Activated T-cell treated with anti-CD3 and anti-CD28 coated beads, Interleukin-2, amount 50 U/mL, for 72 hours (primary cell): ENCODE measurements at regions not wholly inside any gene's neighbourhood (a gene's known extent, or its start where the extent isn't known, plus 50 kb on each side); places are given as distances from the start of the nearest gene placed in this dataset.
"Not testable (repeated sequence)": the region's sequence is repeated elsewhere in the genome, so short reads cannot be mapped to it uniquely, and the experiment has no call there.

Experiments used
- ATAC-seq, 2 donors: fragments of 150-1000 bp; cut with Tn5 transposase; replicated peaks in 1 of 2; 2 replicates each; pipeline ENCODE4 v1.10.0; 2021; ENCODE audit warnings: moderate library complexity in 2 of 2, mild to moderate bottlenecking in 1 of 2
- DNase-seq, 2 donors: peaks; one replicate each; pipeline ENCODE4 v3.0.0; 2021 to 2022; ENCODE audit warnings: mixed read lengths in 1 of 2
- H3K27ac Mint-ChIP-seq: one replicate; pipeline ENCODE4 v1.8.0; 2022; ENCODE audit warnings: mild to moderate bottlenecking, moderate library complexity, mixed read lengths
- H3K27me3 Mint-ChIP-seq: one replicate; pipeline ENCODE4 v1.8.0; 2022; ENCODE audit warnings: low read depth, mixed read lengths
- H3K36me3 Mint-ChIP-seq, 2 donors: one replicate each; pipeline ENCODE4 v1.8.0; 2022; ENCODE audit warnings: mixed read lengths in 2 of 2, mild to moderate bottlenecking in 1 of 2; ENCODE audit not compliant: insufficient read depth in 2 of 2
- H3K4me1 Mint-ChIP-seq: one replicate; pipeline ENCODE4 v1.8.0; 2022; ENCODE audit warnings: low read depth, mixed read lengths
- H3K4me3 Mint-ChIP-seq, 2 donors: one replicate each; pipeline ENCODE4 v1.8.0; 2022; ENCODE audit warnings: mild to moderate bottlenecking in 2 of 2, mixed read lengths in 2 of 2, moderate library complexity in 2 of 2
- H3K9me3 Mint-ChIP-seq, 2 donors: one replicate each; pipeline ENCODE4 v1.8.0; 2022; ENCODE audit warnings: mixed read lengths in 2 of 2

GRCh38 chr7:9324513-9324912 lies 891.1 kb downstream of the NXPH1 start:
- DNase-seq (no peak), ATAC-seq (no peak)
- Mint-ChIP-seq H3K27me3 (no peaks in the 10 kb centered on the region), H3K4me3 (no peak overlapping the region), H3K9me3 (peaks cover 9 to 11% of the 10 kb centered on the region in 2 donors), H3K27ac (no peak overlapping the region), H3K4me1 (no peaks in the 10 kb centered on the region), H3K36me3 (no peaks in the 10 kb centered on the region)

GRCh38 chr7:9328296-9328695 lies 894.9 kb downstream of the NXPH1 start:
- Mint-ChIP-seq H3K4me1 (no peaks in the 10 kb centered on the region), H3K9me3 (peaks cover 6 to 8% of the 10 kb centered on the region in 2 donors), H3K36me3 (no peaks in the 10 kb centered on the region), H3K4me3 (no peak overlapping the region), H3K27ac (no peak overlapping the region), H3K27me3 (no peaks in the 10 kb centered on the region)
- DNase-seq = no peak
- no peak for ATAC-seq

- no peaks in the 10 kb centered on the region for H3K36me3 Mint-ChIP-seq
- DNase-seq (no peak), ATAC-seq (no peak)
- no peak overlapping the region for H3K4me3 Mint-ChIP-seq
- no peaks in the 10 kb centered on the region for H3K27me3 Mint-ChIP-seq
- H3K27ac Mint-ChIP-seq = no peak overlapping the region
- peaks cover 7% of the 10 kb centered on the region in 2 donors for H3K9me3 Mint-ChIP-seq
- H3K4me1 Mint-ChIP-seq = no peaks in the 10 kb centered on the region
Observed at GRCh38 chr7:9349625-9350024, 916.2 kb downstream of the NXPH1 start.

GRCh38 chr7:9391221-9391620 lies 957.8 kb downstream of the NXPH1 start:
- H3K27ac Mint-ChIP-seq = no peak overlapping the region
- H3K4me3 Mint-ChIP-seq = no peak overlapping the region
- H3K9me3 Mint-ChIP-seq = peaks cover 4 to 15% of the 10 kb centered on the region in 2 donors
- H3K36me3 Mint-ChIP-seq = no peaks in the 10 kb centered on the region
- ATAC-seq (no peak), DNase-seq (no peak)
- no peaks in the 10 kb centered on the region for H3K27me3 Mint-ChIP-seq
- H3K4me1 Mint-ChIP-seq = no peaks in the 10 kb centered on the region

- H3K27me3 Mint-ChIP-seq = no peaks in the 10 kb centered on the region
- H3K9me3 Mint-ChIP-seq = peaks cover 3 to 11% of the 10 kb centered on the region in 2 donors
- no peaks in the 10 kb centered on the region for H3K4me1 Mint-ChIP-seq
- H3K36me3 Mint-ChIP-seq = no peaks in the 10 kb centered on the region
- no peak overlapping the region for H3K4me3 Mint-ChIP-seq
- no peak for DNase-seq
- ATAC-seq = no peak
- H3K27ac Mint-ChIP-seq = no peak overlapping the region
Observed at GRCh38 chr7:9391984-9392383, 958.6 kb downstream of the NXPH1 start.

DNA sequence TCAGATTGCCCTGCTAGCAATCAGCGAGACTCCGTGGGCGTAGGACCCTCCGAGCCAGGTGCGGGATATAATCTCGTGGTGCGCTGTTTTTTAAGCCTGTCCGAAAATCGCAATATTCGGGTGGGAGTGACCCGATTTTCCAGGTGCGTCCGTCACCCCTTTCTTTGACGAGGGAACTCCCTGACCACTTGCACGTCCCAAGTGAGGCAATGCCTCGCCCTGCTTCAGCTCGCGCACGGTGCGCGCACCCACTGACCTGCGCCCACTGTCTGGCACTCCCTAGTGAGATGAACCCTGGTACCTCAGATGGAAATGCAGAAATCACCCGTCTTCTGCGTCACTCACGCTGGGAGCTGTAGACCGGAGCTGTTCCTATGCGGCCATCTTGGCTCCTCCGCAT lies 971.0 kb downstream of the NXPH1 start:
- not testable (repeated sequence) for H3K4me1 Mint-ChIP-seq, H3K4me3 Mint-ChIP-seq, ATAC-seq, H3K9me3 Mint-ChIP-seq, H3K36me3 Mint-ChIP-seq, H3K27me3 Mint-ChIP-seq, H3K27ac Mint-ChIP-seq, DNase-seq

GRCh38 chr7:9407816-9408215 lies 974.4 kb downstream of the NXPH1 start:
- Mint-ChIP-seq H3K27me3 (no peaks in the 10 kb centered on the region), H3K4me3 (no peak overlapping the region), H3K9me3 (peaks cover 0 to 3% of the 10 kb centered on the region in 2 donors), H3K36me3 (no peaks in the 10 kb centered on the region), H3K4me1 (no peaks in the 10 kb centered on the region), H3K27ac (no peak overlapping the region)
- no peak for DNase-seq
- no peak for ATAC-seq

GRCh38 chr7:9453521-9453920 lies 1020.1 kb downstream of the NXPH1 start:
- H3K36me3 Mint-ChIP-seq = peaks cover 0 to 3% of the 10 kb centered on the region in 2 donors
- no peaks in the 10 kb centered on the region for H3K4me1 Mint-ChIP-seq
- H3K4me3 Mint-ChIP-seq = no peak overlapping the region

DNA sequence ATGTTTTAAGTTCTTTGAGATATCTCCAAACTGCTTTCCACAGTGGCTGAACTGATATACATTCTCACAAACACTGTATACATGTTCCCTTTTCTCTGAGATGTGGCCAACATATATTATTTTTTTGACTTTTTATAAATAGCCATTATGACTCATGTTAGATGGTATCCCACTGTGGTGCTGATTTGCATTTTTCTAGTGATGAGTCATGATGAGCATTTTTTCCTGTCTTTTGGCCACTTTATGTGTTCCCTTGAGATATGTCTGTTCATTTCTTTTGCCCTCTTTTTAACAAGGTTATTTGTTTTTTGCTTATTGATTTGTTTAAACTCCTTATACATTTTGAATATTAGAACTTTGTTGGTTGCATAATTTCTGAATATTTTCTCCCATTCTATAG lies 1055.1 kb downstream of the NXPH1 start:
- H3K36me3 Mint-ChIP-seq = no peaks in the 10 kb centered on the region
- no peak for DNase-seq
- peaks cover 5 to 10% of the 10 kb centered on the region in 2 donors for H3K9me3 Mint-ChIP-seq
- no peak for ATAC-seq
- no peak overlapping the region for H3K4me3 Mint-ChIP-seq
- no peaks in the 10 kb centered on the region for H3K4me1 Mint-ChIP-seq
- no peak overlapping the region for H3K27ac Mint-ChIP-seq
- no peaks in the 10 kb centered on the region for H3K27me3 Mint-ChIP-seq

More at GRCh38 chr7:9453521-9453920, 1020.1 kb downstream of the NXPH1 start:
- DNase-seq (no peak), ATAC-seq (no peak)
- Mint-ChIP-seq H3K9me3 (peaks cover 4 to 7% of the 10 kb centered on the region in 2 donors), H3K27me3 (no peaks in the 10 kb centered on the region), H3K27ac (no peak overlapping the region)

DNA sequence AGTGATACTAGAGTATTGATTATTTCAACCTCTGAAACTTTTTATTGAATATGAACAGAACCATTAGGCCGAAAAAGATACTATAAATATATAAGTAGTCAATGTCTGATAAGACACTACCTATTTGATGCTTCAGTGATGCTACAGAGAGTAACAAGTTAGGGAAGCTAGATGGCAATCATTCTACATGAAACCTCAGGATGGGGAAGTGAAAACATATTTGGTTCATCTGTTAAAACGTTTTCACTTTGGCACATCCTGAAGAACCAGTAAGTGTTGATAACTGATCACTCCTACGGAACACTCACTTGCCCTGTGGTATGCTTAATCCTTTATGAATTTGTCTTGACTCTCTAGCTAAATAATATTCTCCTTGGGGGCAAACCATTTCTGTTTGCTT lies 1064.9 kb downstream of the NXPH1 start:
- no peak overlapping the region for H3K4me3 Mint-ChIP-seq
- DNase-seq = no peak
- no peak overlapping the region for H3K27ac Mint-ChIP-seq
- no peak for ATAC-seq
- H3K9me3 Mint-ChIP-seq = peaks cover 0 to 6% of the 10 kb centered on the region in 2 donors
- no peaks in the 10 kb centered on the region for H3K4me1 Mint-ChIP-seq
- no peaks in the 10 kb centered on the region for H3K27me3 Mint-ChIP-seq
- H3K36me3 Mint-ChIP-seq = no peaks in the 10 kb centered on the region

- Mint-ChIP-seq H3K4me3 (no peak overlapping the region), H3K27me3 (no peaks in the 10 kb centered on the region), H3K36me3 (no peaks in the 10 kb centered on the region), H3K9me3 (peaks cover 2 to 9% of the 10 kb centered on the region in 2 donors), H3K27ac (no peak overlapping the region), H3K4me1 (no peaks in the 10 kb centered on the region)
- DNase-seq (no peak), ATAC-seq (no peak)
Observed at GRCh38 chr7:9502269-9502668, 1068.9 kb downstream of the NXPH1 start.

- no peak overlapping the region for H3K4me3 Mint-ChIP-seq
- ATAC-seq (no peak), DNase-seq (no peak)
- H3K36me3 Mint-ChIP-seq = no peaks in the 10 kb centered on the region
- H3K27ac Mint-ChIP-seq = no peak overlapping the region
- H3K27me3 Mint-ChIP-seq = no peaks in the 10 kb centered on the region
- H3K4me1 Mint-ChIP-seq = no peaks in the 10 kb centered on the region
- peaks cover 2 to 6% of the 10 kb centered on the region in 2 donors for H3K9me3 Mint-ChIP-seq
Observed at GRCh38 chr7:9504678-9505077, 1071.3 kb downstream of the NXPH1 start.

DNA sequence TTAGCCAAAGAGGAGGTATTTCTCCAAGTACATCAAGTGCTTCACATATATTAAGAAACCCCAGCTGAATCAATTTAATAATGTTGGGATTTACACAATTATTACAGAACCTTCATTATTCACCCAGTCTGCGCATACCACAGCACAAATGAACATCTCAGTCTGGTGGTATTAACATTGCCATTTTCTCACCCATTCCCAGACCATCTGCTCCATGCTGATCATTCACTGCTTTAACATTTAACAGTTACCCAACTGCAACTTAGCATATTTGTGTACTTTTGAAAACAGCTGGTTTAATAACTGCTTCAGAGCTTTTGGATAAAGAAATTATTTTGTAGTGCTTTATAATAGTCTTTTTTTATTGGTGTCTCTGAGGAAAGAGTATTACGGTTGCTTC lies 1072.1 kb downstream of the NXPH1 start:
- ATAC-seq (no peak), DNase-seq (no peak)
- peaks cover 2 to 3% of the 10 kb centered on the region in 2 donors for H3K9me3 Mint-ChIP-seq
- no peak overlapping the region for H3K4me3 Mint-ChIP-seq
- no peaks in the 10 kb centered on the region for H3K27me3 Mint-ChIP-seq
- no peaks in the 10 kb centered on the region for H3K36me3 Mint-ChIP-seq
- no peaks in the 10 kb centered on the region for H3K4me1 Mint-ChIP-seq
- no peak overlapping the region for H3K27ac Mint-ChIP-seq

- H3K9me3 Mint-ChIP-seq = peaks cover 2 to 3% of the 10 kb centered on the region in 2 donors
- H3K4me3 Mint-ChIP-seq = no peak overlapping the region
- ATAC-seq = no peak
- no peak overlapping the region for H3K27ac Mint-ChIP-seq
- no peaks in the 10 kb centered on the region for H3K27me3 Mint-ChIP-seq
- no peak for DNase-seq
- H3K36me3 Mint-ChIP-seq = no peaks in the 10 kb centered on the region
- H3K4me1 Mint-ChIP-seq = no peaks in the 10 kb centered on the region
Observed at GRCh38 chr7:9507290-9507689, 1073.9 kb downstream of the NXPH1 start.
